ENCODE measurements at regions not wholly inside any gene's neighbourhood (a gene's known extent, or its start where the extent isn't known, plus 50 kb on each side); places are given as distances from the start of the nearest gene placed in this dataset.
"Not testable (repeated sequence)": the region's sequence is repeated elsewhere in the genome, so short reads cannot be mapped to it uniquely, and the experiment has no call there.

DNA sequence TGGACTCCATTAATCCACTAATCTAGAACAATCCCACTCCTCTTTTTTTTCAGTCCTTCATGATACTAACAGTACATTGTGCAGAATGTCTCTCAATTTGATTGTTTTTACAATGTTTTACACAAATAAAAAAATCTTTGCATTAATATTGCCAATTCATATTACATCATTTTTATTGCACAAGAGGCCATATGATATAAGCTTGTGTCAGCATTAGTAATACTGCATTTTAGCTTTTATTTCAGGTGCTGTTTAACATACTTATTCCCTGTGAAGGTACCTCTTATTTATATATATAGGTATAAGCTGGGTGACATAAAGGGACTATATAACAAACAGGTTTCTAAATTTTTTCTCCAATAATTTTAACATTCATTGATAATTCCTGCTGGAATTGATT lies 737.4 kb downstream of the DNAH5 start:
- TF ChIP-seq, protein P1, sequence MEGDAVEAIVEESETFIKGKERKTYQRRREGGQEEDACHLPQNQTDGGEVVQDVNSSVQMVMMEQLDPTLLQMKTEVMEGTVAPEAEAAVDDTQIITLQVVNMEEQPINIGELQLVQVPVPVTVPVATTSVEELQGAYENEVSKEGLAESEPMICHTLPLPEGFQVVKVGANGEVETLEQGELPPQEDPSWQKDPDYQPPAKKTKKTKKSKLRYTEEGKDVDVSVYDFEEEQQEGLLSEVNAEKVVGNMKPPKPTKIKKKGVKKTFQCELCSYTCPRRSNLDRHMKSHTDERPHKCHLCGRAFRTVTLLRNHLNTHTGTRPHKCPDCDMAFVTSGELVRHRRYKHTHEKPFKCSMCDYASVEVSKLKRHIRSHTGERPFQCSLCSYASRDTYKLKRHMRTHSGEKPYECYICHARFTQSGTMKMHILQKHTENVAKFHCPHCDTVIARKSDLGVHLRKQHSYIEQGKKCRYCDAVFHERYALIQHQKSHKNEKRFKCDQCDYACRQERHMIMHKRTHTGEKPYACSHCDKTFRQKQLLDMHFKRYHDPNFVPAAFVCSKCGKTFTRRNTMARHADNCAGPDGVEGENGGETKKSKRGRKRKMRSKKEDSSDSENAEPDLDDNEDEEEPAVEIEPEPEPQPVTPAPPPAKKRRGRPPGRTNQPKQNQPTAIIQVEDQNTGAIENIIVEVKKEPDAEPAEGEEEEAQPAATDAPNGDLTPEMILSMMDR (IDR thresholded peaks at IDR 0.05; ENCODE audit: control insufficient read depth, insufficient read depth, low read depth, low read length, missing control alignments): no peak
- H3K4me3 ChIP-seq (ENCODE audit: control insufficient read depth, low read depth, low read length): no peak overlapping the region
- no peak for DNase-seq (ENCODE audit: low read depth)

DNA sequence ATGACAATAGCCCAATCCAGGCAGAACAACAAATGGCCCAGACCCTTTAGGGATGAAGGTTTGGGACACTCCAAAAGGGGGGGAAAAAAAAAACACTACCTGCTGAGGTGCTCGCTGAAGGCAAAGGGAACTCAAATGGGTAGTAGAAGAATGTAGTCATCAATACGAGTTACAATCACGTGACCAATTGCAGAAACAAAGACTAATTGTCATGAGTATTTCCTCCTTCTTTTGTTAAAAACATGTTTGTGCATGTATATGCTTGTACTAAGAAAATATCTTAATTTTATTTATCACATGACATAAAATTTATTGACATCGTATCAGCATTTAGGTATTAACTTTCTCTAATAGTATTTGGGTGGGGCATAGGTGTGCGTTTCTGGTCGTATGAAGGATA lies 743.5 kb downstream of the DNAH5 start:
- H3K4me3 ChIP-seq (ENCODE audit: control insufficient read depth, low read depth, low read length): no peak overlapping the region
- TF ChIP-seq, protein P1 (IDR thresholded peaks at IDR 0.05; ENCODE audit: control insufficient read depth, insufficient read depth, low read depth, low read length, missing control alignments): no peak
- DNase-seq (ENCODE audit: low read depth): no peak

DNA sequence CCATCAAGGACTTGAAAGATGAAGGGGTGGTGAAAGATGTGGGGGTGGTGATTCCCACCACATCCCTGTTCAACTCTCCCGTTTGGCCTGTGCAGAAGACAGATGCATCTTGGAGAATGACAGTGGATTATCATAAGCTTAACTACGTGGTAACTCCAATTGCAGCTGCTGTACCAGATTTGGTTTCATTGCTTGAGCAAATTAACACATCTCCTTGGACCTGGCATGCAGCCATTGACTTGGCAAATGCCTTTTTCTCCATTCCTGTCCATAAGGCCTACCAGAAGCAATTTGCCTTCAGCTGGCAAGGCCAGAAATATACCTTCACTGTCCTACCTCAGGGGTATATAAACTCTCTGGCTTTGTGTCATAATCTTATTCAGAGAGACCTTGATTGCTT lies 746.3 kb downstream of the DNAH5 start:
- DNase-seq (ENCODE audit: low read depth); H3K4me3 ChIP-seq (ENCODE audit: control insufficient read depth, low read depth, low read length): not testable (repeated sequence)

DNA sequence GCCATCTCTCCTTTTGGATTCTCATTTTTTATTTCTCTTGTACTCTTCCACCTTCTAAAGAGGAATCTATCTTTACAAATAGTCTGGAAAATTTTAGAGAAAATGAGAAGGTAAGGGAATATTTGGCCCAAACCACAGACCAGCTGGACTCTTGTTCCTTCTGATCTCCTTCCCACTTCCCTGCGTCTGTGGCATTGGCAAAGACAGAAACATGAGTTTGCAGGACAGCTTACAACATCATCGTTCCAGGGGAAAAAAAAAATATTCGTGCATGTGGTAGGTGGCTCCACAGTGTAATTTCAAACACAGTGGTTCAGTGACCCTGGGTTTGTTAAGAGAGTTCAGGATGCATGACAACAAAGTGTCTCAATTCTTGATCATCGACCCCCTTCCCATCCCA lies 755.0 kb downstream of the DNAH5 start:
- no peak overlapping the region for H3K4me3 ChIP-seq (ENCODE audit: control insufficient read depth, low read depth, low read length)
- no peak for DNase-seq (ENCODE audit: low read depth)
- TF ChIP-seq, protein P1 (IDR thresholded peaks at IDR 0.05; ENCODE audit: control insufficient read depth, insufficient read depth, low read depth, low read length, missing control alignments): no peak

DNA sequence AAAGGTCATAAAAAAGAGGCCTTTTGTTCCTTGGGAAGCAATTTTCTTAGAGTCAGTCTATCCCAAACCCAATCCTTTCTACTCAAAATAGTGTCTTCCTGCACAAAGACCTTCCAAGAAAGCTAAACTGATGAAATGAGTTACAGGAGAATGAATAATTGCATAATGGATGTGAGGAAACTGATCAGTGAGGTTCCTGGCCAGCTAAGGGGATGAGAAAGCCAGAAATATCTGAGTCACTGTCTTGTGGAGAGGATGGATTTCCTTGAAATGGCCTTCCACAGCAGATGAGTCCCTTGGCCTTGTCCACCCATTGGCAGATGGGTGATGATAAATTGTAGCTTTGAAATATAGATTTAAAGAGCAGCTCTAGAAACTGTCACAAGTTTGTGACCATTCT lies 756.1 kb downstream of the DNAH5 start:
- DNase-seq (ENCODE audit: low read depth): no peak
- TF ChIP-seq, protein P1 (IDR thresholded peaks at IDR 0.05; ENCODE audit: control insufficient read depth, insufficient read depth, low read depth, low read length, missing control alignments): no peak
- no peak overlapping the region for H3K4me3 ChIP-seq (ENCODE audit: control insufficient read depth, low read depth, low read length)

DNA sequence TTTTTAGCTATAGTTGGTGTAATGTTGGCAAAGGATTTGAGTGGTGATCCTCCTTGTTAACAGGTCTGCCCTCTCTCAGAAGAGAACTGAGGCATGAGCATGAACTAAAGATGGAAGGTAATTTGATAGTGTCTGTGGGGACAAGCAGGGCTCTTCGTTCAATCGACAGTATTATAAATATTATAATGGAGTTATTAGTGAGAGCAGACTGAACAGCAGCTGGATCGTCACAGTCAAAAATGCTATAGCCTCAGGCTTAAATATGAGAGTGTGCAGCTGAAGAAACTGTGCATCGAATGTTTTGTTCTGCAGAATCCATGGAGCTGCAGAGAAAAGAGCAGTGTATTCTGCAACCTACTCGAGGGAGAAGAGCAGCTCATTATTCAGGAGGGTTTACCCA lies 757.3 kb downstream of the DNAH5 start:
- no peak overlapping the region for H3K4me3 ChIP-seq (ENCODE audit: control insufficient read depth, low read depth, low read length)
- DNase-seq (ENCODE audit: low read depth): no peak
- TF ChIP-seq, protein P1 (IDR thresholded peaks at IDR 0.05; ENCODE audit: control insufficient read depth, insufficient read depth, low read depth, low read length, missing control alignments): no peak

DNA sequence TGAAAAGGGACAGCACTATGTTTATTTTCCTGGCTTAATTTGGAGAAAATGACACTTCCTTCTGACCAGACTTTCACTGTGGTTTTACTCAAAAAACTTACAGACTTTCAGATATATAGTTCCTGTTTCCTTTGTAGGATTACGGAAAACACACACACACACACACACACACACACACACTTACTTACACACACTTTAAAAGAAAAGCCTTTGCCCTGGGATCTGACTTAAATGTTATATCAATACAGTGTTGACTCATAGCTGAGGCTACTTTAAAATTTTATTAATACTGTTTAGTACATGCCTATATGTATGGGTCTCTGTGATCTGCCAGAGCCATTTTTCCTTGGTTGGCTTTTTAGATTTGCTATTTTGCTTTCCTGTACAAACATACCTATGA lies 758.3 kb downstream of the DNAH5 start:
- no peak overlapping the region for H3K4me3 ChIP-seq (ENCODE audit: control insufficient read depth, low read depth, low read length)
- DNase-seq (ENCODE audit: low read depth): no peak
- TF ChIP-seq, protein P1 (IDR thresholded peaks at IDR 0.05; ENCODE audit: control insufficient read depth, insufficient read depth, low read depth, low read length, missing control alignments): no peak

All from AG09309 (cell line).